HEK293 (cell line): ENCODE measurements at regions not wholly inside any gene's neighbourhood (a gene's known extent, or its start where the extent isn't known, plus 50 kb on each side); places are given as distances from the start of the nearest gene placed in this dataset.

Source experiments
- CTCF ChIA-PET: fragments of 350-600 bp; formaldehyde crosslinking; extraction: SDS; loops from one replicate; lab custom pipeline; 2021; ENCODE audit warnings: antibody characterized with exemption; lab: Yijun Ruan, JAX
- POLR2A ChIA-PET: fragments of 300-600 bp; formaldehyde crosslinking; extraction: SDS; loops from one replicate; lab custom pipeline; 2020; ENCODE audit warnings: antibody characterized with exemption, inconsistent platforms; lab: Yijun Ruan, JAX
- H3K27ac ChIP-seq: fragments of 200-500 bp; sonication (Bioruptor generic); 2 replicates; pipeline ENCODE4 v1.5.1; 2014; ENCODE audit warnings: low read depth, low read length, control low read depth, inconsistent platforms; ENCODE audit errors: extremely low read depth
- H3K36me3 ChIP-seq, 2 experiments: fragments of 200-500 bp in 1 of 2; sonication (Bioruptor generic) in 1 of 2; 1 replicate in 1 of 2; 2 replicates in 1 of 2; pipeline ENCODE4 v1.5.1; 2014 to 2017; ENCODE audit warnings: inconsistent platforms in 2 of 2, low read length in 2 of 2; ENCODE audit not compliant: control insufficient read depth in 2 of 2, insufficient read depth in 1 of 2
- H3K4me1 ChIP-seq: fragments of 200-500 bp; sonication (Bioruptor generic); 2 replicates; pipeline ENCODE4 v1.5.1; 2014; ENCODE audit warnings: mild to moderate bottlenecking, low read length, inconsistent platforms; ENCODE audit not compliant: control insufficient read depth, insufficient read depth
- H3K4me3 ChIP-seq: 2 replicates; pipeline ENCODE4 v1.5.1; 2011; ENCODE audit warnings: low read depth, mild to moderate bottlenecking, control low read depth, low read length, moderate library complexity
- H3K9me3 ChIP-seq: fragments of 200-500 bp; sonication (Bioruptor generic); 2 replicates; pipeline ENCODE4 v1.5.1; 2014; ENCODE audit warnings: low read depth, low read length, inconsistent platforms; ENCODE audit not compliant: control insufficient read depth, insufficient read depth
- PRDM1 ChIP-seq: fragments of 450-650 bp; formaldehyde crosslinking; IDR thresholded peaks from 2 replicates; pipeline ENCODE4; 2016; ENCODE audit warnings: missing biosample characterization, missing genetic modification characterization
- PRDM4 ChIP-seq: fragments of 450-650 bp; formaldehyde crosslinking; IDR thresholded peaks from 2 replicates; pipeline ENCODE4 v1.5.1; 2017; ENCODE audit warnings: missing biosample characterization, missing genetic modification characterization
- TRIM28 ChIP-seq: IDR thresholded peaks from 2 replicates; pipeline ENCODE4 v1.6.1; 2011; ENCODE audit warnings: low read length, control low read depth, borderline replicate concordance
- ZBTB1 ChIP-seq: fragments of 450-650 bp; formaldehyde crosslinking; IDR thresholded peaks from 2 replicates; pipeline ENCODE4 v1.5.1; 2016; ENCODE audit warnings: missing biosample characterization, missing genetic modification characterization
- ZBTB10 ChIP-seq: fragments of 450-650 bp; formaldehyde crosslinking; IDR thresholded peaks from 2 replicates; pipeline ENCODE4 v1.5.1; 2016; ENCODE audit warnings: missing biosample characterization, missing genetic modification characterization
- ZFHX2 ChIP-seq: fragments of 450-650 bp; formaldehyde crosslinking; conservative IDR thresholded peaks from 2 replicates; pipeline ENCODE4 v1.5.1; 2016; ENCODE audit warnings: missing biosample characterization, missing genetic modification characterization
- ZFP37 ChIP-seq: fragments of 450-650 bp; formaldehyde crosslinking; IDR thresholded peaks from 2 replicates; pipeline ENCODE4 v1.5.1; 2016; ENCODE audit warnings: missing biosample characterization, missing genetic modification characterization
- ZNF133 ChIP-seq: fragments of 450-650 bp; formaldehyde crosslinking; IDR thresholded peaks from 2 replicates; pipeline ENCODE4 v1.5.1; 2016; ENCODE audit warnings: missing biosample characterization, missing genetic modification characterization
- ZNF2 ChIP-seq: fragments of 450-650 bp; formaldehyde crosslinking; IDR thresholded peaks from 2 replicates; pipeline ENCODE4 v1.5.1; 2016; ENCODE audit warnings: missing biosample characterization, missing genetic modification characterization
- ZNF221 ChIP-seq: fragments of 450-650 bp; formaldehyde crosslinking; IDR thresholded peaks from 2 replicates; pipeline ENCODE4 v1.5.1; 2017; ENCODE audit warnings: missing biosample characterization, missing genetic modification characterization, borderline replicate concordance
- ZNF26 ChIP-seq: fragments of 450-650 bp; formaldehyde crosslinking; IDR thresholded peaks from 2 replicates; pipeline ENCODE4 v1.5.1; 2016; ENCODE audit warnings: missing biosample characterization, missing genetic modification characterization
- ZNF324 ChIP-seq: fragments of 450-650 bp; formaldehyde crosslinking; IDR thresholded peaks from 2 replicates; pipeline ENCODE4 v1.5.1; 2016; ENCODE audit warnings: missing biosample characterization, missing genetic modification characterization
- ZNF37A ChIP-seq: fragments of 450-650 bp; IDR thresholded peaks from 2 replicates; pipeline ENCODE4 v1.5.1; 2018; ENCODE audit warnings: missing biosample characterization, missing genetic modification characterization
- ZSCAN16 ChIP-seq: fragments of 450-650 bp; formaldehyde crosslinking; IDR thresholded peaks from 2 replicates; pipeline ENCODE4 v1.5.1; 2016; ENCODE audit warnings: missing biosample characterization, missing genetic modification characterization
- ZSCAN23 ChIP-seq: fragments of 450-650 bp; formaldehyde crosslinking; IDR thresholded peaks from 2 replicates; pipeline ENCODE4 v1.5.1; 2016; ENCODE audit warnings: missing biosample characterization, missing genetic modification characterization
- ZSCAN4 ChIP-seq: fragments of 450-650 bp; formaldehyde crosslinking; IDR thresholded peaks from 2 replicates; pipeline ENCODE4 v1.5.1; 2017; ENCODE audit warnings: missing biosample characterization, missing genetic modification characterization

- H3K36me3 ChIP-seq, result no peaks in the 10 kb centered on the region
- H3K9me3 ChIP-seq, result no peaks in the 10 kb centered on the region
- H3K27ac ChIP-seq, result no peak overlapping the region
- H3K4me1 ChIP-seq, result no peaks in the 10 kb centered on the region
- TF ChIP-seq ZNF26 (tag by site-specific recombination), result no peak
- no peak for TF ChIP-seq ZNF324 (tag by site-specific recombination)
- TF ChIP-seq ZSCAN23 (tag by site-specific recombination), result no peak
- no peak for TF ChIP-seq ZNF221 (tag by site-specific recombination)
- TF ChIP-seq PRDM1 (tag by site-specific recombination), result peak; percentile 44; the same call in 1 of the 2 replicates
- TF ChIP-seq, all 188 proteins: peak for 1
- no peak overlapping the region for H3K4me3 ChIP-seq
- ChIA-PET CTCF (interaction anchor here (0.6 kb wide), 2 partner anchors 15 to 47 kb away, joined by 4 to 5 read pairs; no protein-coding TSS in a partner anchor), POLR2A (no interaction called here)
These were observed 368.6 kb upstream of the CCDC196 start for GRCh38 chr14:66117600-66117999.

- no peaks in the 10 kb centered on the region for H3K4me1 ChIP-seq
- H3K4me3 ChIP-seq, result no peak overlapping the region
- TF ChIP-seq ZNF133 (tag by site-specific recombination) (no peak), ZBTB1 (tag by site-specific recombination) (no peak), ZFHX2 (no peak), ZNF37A (tag by site-specific recombination) (no peak), PRDM4 (no peak), ZNF2 (tag by site-specific recombination) (no peak), ZSCAN16 (tag by site-specific recombination) (no peak), ZSCAN4 (tag by site-specific recombination) (no peak), ZBTB10 (tag by site-specific recombination) (no peak), ZFP37 (tag by site-specific recombination) (no peak), TRIM28 (no peak)
- no peak overlapping the region for H3K27ac ChIP-seq
- no peaks in the 10 kb centered on the region for H3K9me3 ChIP-seq
- POLR2A ChIA-PET, result no interaction called here
- CTCF ChIA-PET, result no interaction called here
- no peaks in the 10 kb centered on the region for H3K36me3 ChIP-seq
These were observed 366.5 kb upstream of the CCDC196 start for GRCh38 chr14:66119606-66120231.
